H9 (cell line): ENCODE measurements at regions not wholly inside any gene's neighbourhood (a gene's known extent, or its start where the extent isn't known, plus 50 kb on each side); places are given as distances from the start of the nearest gene placed in this dataset.
"Not testable (repeated sequence)": the region's sequence is repeated elsewhere in the genome, so short reads cannot be mapped to it uniquely, and the experiment has no call there.

Experiments
- DNase-seq: peaks from one replicate; pipeline ENCODE4 v3.0.0-alpha.2; 2017
- H2AFZ ChIP-seq: one replicate; pipeline ENCODE4 v1.6.1; 2013; ENCODE audit warnings: mild to moderate bottlenecking, low read length, control low read depth, moderate library complexity
- H2AK5ac ChIP-seq: 2 replicates; pipeline ENCODE4 v1.6.1; 2013; ENCODE audit warnings: low read length, control low read depth, mixed read lengths; ENCODE audit not compliant: insufficient read length
- H2BK120ac ChIP-seq: one replicate; pipeline ENCODE4 v1.6.1; 2013; ENCODE audit warnings: low read depth, mild to moderate bottlenecking, low read length, control low read depth, inconsistent platforms; ENCODE audit not compliant: poor library complexity, severe bottlenecking
- H2BK12ac ChIP-seq: 2 replicates; pipeline ENCODE4 v1.6.1; 2013; ENCODE audit warnings: low read length, control low read depth, mixed read lengths, low read depth; ENCODE audit not compliant: insufficient read length
- H2BK15ac ChIP-seq: 2 replicates; pipeline ENCODE4 v1.6.1; 2013; ENCODE audit warnings: low read depth, low read length, control low read depth
- H2BK20ac ChIP-seq: one replicate; pipeline ENCODE4 v1.6.1; 2013; ENCODE audit warnings: low read depth, mild to moderate bottlenecking, low read length, control low read depth, inconsistent platforms; ENCODE audit not compliant: poor library complexity, severe bottlenecking
- H2BK5ac ChIP-seq: 2 replicates; pipeline ENCODE4 v1.6.1; 2013; ENCODE audit warnings: low read length, control low read depth, mixed read lengths; ENCODE audit not compliant: insufficient read length
- H3K14ac ChIP-seq: 2 replicates; pipeline ENCODE4 v1.6.1; 2013; ENCODE audit warnings: low read length, control low read depth; ENCODE audit not compliant: insufficient read depth
- H3K18ac ChIP-seq: 2 replicates; pipeline ENCODE4 v1.6.1; 2013; ENCODE audit warnings: low read depth, mild to moderate bottlenecking, mixed read lengths, low read length, control low read depth; ENCODE audit not compliant: insufficient read length
- H3K23ac ChIP-seq: 2 replicates; pipeline ENCODE4 v1.6.1; 2013; ENCODE audit warnings: low read length, control low read depth, mixed read lengths, low read depth; ENCODE audit not compliant: insufficient read length
- H3K23me2 ChIP-seq: 2 replicates; pipeline ENCODE4 v1.6.1; 2013; ENCODE audit warnings: low read depth, mild to moderate bottlenecking, mixed read lengths, low read length, control low read depth; ENCODE audit not compliant: insufficient read length, poor library complexity, severe bottlenecking
- H3K27ac ChIP-seq: 2 replicates; pipeline ENCODE4 v1.5.1; 2013; ENCODE audit warnings: low read length, control low read depth, mixed read lengths, low read depth; ENCODE audit not compliant: insufficient read length
- H3K27me3 ChIP-seq: 2 replicates; pipeline ENCODE4 v1.6.1; 2013; ENCODE audit warnings: low read length, control low read depth, inconsistent platforms; ENCODE audit not compliant: insufficient read depth
- H3K4ac ChIP-seq: 2 replicates; pipeline ENCODE4 v1.6.1; 2013; ENCODE audit warnings: low read depth, mild to moderate bottlenecking, control low read depth, inconsistent platforms, low read length, moderate library complexity
- H3K4me1 ChIP-seq: 2 replicates; pipeline ENCODE4 v1.6.1; 2013; ENCODE audit warnings: low read length, control low read depth, inconsistent platforms; ENCODE audit not compliant: insufficient read depth
- H3K4me2 ChIP-seq: 2 replicates; pipeline ENCODE4 v1.6.1; 2013; ENCODE audit warnings: low read length, control low read depth, mixed read lengths; ENCODE audit not compliant: insufficient read length, insufficient read depth
- H3K56ac ChIP-seq: 2 replicates; pipeline ENCODE4 v1.6.1; 2013; ENCODE audit warnings: low read depth, mild to moderate bottlenecking, mixed read lengths, low read length, control low read depth; ENCODE audit not compliant: insufficient read length
- H3K79me1 ChIP-seq: 2 replicates; pipeline ENCODE4 v1.6.1; 2013; ENCODE audit warnings: low read depth, mild to moderate bottlenecking, moderate library complexity, low read length, control low read depth, inconsistent platforms; ENCODE audit not compliant: insufficient read depth, poor library complexity, severe bottlenecking
- H3K79me2 ChIP-seq: 2 replicates; pipeline ENCODE4 v1.6.1; 2013; ENCODE audit warnings: low read length, control low read depth, inconsistent platforms; ENCODE audit not compliant: insufficient read depth
- H3K9ac ChIP-seq: 2 replicates; pipeline ENCODE4 v1.6.1; 2013; ENCODE audit warnings: low read length, control low read depth, mixed read lengths; ENCODE audit not compliant: insufficient read length; ENCODE audit errors: extremely low read depth
- H3K9me3 ChIP-seq: one replicate; pipeline ENCODE4 v1.6.1; 2013; ENCODE audit warnings: low read depth, low read length, inconsistent platforms; ENCODE audit not compliant: control insufficient read depth
- H3T11ph ChIP-seq: one replicate; pipeline ENCODE4 v1.6.1; 2013; ENCODE audit warnings: mild to moderate bottlenecking, low read length, control low read depth, inconsistent platforms
- H4K20me1 ChIP-seq: one replicate; pipeline ENCODE4 v1.6.1; 2013; ENCODE audit not compliant: control insufficient read depth, insufficient read length, insufficient read depth
- H4K5ac ChIP-seq: 2 replicates; pipeline ENCODE4 v1.6.1; 2013; ENCODE audit warnings: low read depth, mild to moderate bottlenecking, mixed read lengths, low read length, control low read depth; ENCODE audit not compliant: insufficient read length
- H4K8ac ChIP-seq: replicated peaks from 2 replicates; pipeline ENCODE4 v1.6.1; 2013; ENCODE audit warnings: low read length, control low read depth, mixed read lengths, low read depth; ENCODE audit not compliant: insufficient read length
- H4K91ac ChIP-seq: 2 replicates; pipeline ENCODE4 v1.6.1; 2013; ENCODE audit warnings: low read depth, mild to moderate bottlenecking, moderate library complexity, mixed read lengths, low read length, control low read depth; ENCODE audit not compliant: insufficient read length
- H3K27ac Mint-ChIP-seq, 3 experiments: 2 replicates in 2 of 3; 3 replicates in 1 of 3; pipeline ENCODE4 v1.8.0; 2020 to 2021; ENCODE audit warnings: mixed read lengths in 3 of 3, mild to moderate bottlenecking in 1 of 3, moderate library complexity in 1 of 3
- H3K27me3 Mint-ChIP-seq: 2 replicates; pipeline ENCODE4 v1.8.0; 2021; ENCODE audit warnings: low read depth, mild to moderate bottlenecking, moderate library complexity, mixed read lengths
- H3K36me3 Mint-ChIP-seq, 3 experiments: 2 replicates in 2 of 3; 3 replicates in 1 of 3; pipeline ENCODE4 v1.8.0; 2020 to 2021; ENCODE audit warnings: low read depth in 3 of 3, mixed read lengths in 3 of 3; ENCODE audit not compliant: insufficient read depth in 1 of 3
- H3K4me1 Mint-ChIP-seq, 2 experiments: 2 replicates each; pipeline ENCODE4 v1.8.0; 2020; ENCODE audit warnings: mixed read lengths in 2 of 2
- H3K4me3 Mint-ChIP-seq, 2 experiments: 2 replicates in 1 of 2; 3 replicates in 1 of 2; pipeline ENCODE4 v1.8.0; 2020 to 2021; ENCODE audit warnings: mild to moderate bottlenecking in 2 of 2, mixed read lengths in 2 of 2, moderate library complexity in 1 of 2
- H3K9me3 Mint-ChIP-seq, 2 experiments: 2 replicates in 1 of 2; 3 replicates in 1 of 2; pipeline ENCODE4 v1.8.0; 2020; ENCODE audit warnings: mild to moderate bottlenecking in 2 of 2, mixed read lengths in 2 of 2, moderate library complexity in 1 of 2
- WGBS: extraction: QIAGEN DNeasy Blood & Tissue Kit; methylation state at CpG from one replicate; pipeline ENCODE4 v1.1.7; 2013; ENCODE audit warnings: missing lambda C conversion rate, low lambda C conversion rate, mixed read lengths; ENCODE audit not compliant: insufficient read length; ENCODE audit errors: extremely low coverage; 5-methylcytosine and 5-hydroxymethylcytosine counted together
- TF ChIP-seq, protein P1 (sequence below): fragments of 200-600 bp; sonication (generic); conservative IDR thresholded peaks from 3 replicates; pipeline ENCODE4 v1.8.0; 2021; ENCODE audit warnings: antibody characterized with exemption, mild to moderate bottlenecking

DNA sequence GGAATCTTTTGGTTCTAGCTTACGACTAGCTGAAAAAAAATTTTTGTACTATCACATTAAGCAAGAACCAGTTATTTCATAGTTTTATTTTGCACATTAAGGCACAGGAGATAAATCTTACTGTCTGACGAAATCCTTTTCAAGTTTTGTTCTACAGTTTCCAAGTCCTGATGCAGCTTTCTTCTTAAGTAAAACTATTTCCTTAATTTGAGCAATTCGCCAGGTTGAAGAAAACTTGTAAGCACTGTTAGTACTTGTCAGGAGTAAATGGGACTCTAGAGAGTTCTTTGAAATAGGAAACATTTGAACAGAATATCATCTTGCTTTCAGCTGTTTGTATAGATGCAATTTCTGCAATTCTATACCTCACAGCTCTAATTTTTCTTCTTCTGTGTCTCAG is 318.8 kb upstream of the ELAVL2 start:
- no peaks in the 10 kb centered on the region for H4K20me1 ChIP-seq
- no peak for DNase-seq
- Mint-ChIP-seq H3K27me3 (no peaks in the 10 kb centered on the region), H3K9me3 (no peaks in the 10 kb centered on the region), H3K4me3 (no peak overlapping the region), H3K4me1 (0 out of 4 replicates have a peak, but pooled peaks cover 0 to 3% of the 10 kb centered on the region in 2 experiments), H3K27ac (no peak overlapping the region), H3K36me3 (no peaks in the 10 kb centered on the region)
- H2AK5ac ChIP-seq = no peak overlapping the region
- H3K9me3 ChIP-seq = no peaks in the 10 kb centered on the region
- no peak overlapping the region for H2BK5ac ChIP-seq
- no peak overlapping the region for H4K91ac ChIP-seq
- H3K56ac ChIP-seq = no peak overlapping the region
- no peak overlapping the region for H4K8ac ChIP-seq
- H2BK15ac ChIP-seq = no peak overlapping the region
- no peak overlapping the region for H3T11ph ChIP-seq
- no peak overlapping the region for H3K18ac ChIP-seq
- no peaks in the 10 kb centered on the region for H3K23me2 ChIP-seq
- no peaks in the 10 kb centered on the region for H3K27me3 ChIP-seq
- TF ChIP-seq, protein P1, sequence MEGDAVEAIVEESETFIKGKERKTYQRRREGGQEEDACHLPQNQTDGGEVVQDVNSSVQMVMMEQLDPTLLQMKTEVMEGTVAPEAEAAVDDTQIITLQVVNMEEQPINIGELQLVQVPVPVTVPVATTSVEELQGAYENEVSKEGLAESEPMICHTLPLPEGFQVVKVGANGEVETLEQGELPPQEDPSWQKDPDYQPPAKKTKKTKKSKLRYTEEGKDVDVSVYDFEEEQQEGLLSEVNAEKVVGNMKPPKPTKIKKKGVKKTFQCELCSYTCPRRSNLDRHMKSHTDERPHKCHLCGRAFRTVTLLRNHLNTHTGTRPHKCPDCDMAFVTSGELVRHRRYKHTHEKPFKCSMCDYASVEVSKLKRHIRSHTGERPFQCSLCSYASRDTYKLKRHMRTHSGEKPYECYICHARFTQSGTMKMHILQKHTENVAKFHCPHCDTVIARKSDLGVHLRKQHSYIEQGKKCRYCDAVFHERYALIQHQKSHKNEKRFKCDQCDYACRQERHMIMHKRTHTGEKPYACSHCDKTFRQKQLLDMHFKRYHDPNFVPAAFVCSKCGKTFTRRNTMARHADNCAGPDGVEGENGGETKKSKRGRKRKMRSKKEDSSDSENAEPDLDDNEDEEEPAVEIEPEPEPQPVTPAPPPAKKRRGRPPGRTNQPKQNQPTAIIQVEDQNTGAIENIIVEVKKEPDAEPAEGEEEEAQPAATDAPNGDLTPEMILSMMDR = no peak
- H3K4me1 ChIP-seq = peaks cover 4% of the 10 kb centered on the region; the same call in 1 of the 2 replicates
- H3K23ac ChIP-seq = no peak overlapping the region
- no peak overlapping the region for H3K27ac ChIP-seq
- H3K4ac ChIP-seq = no peak overlapping the region
- no CpG with 5 or more reads among the region's 3 CpGs for WGBS
- no peak overlapping the region for H2BK20ac ChIP-seq
- no peak overlapping the region for H2AFZ ChIP-seq
- H4K5ac ChIP-seq = no peak overlapping the region
- H3K9ac ChIP-seq = no peak overlapping the region
- H3K14ac ChIP-seq = no peak overlapping the region
- no peaks in the 10 kb centered on the region for H3K79me2 ChIP-seq
- H2BK12ac ChIP-seq = no peak overlapping the region
- no peaks in the 10 kb centered on the region for H3K79me1 ChIP-seq
- no peak overlapping the region for H3K4me2 ChIP-seq
- no peak overlapping the region for H2BK120ac ChIP-seq

DNA sequence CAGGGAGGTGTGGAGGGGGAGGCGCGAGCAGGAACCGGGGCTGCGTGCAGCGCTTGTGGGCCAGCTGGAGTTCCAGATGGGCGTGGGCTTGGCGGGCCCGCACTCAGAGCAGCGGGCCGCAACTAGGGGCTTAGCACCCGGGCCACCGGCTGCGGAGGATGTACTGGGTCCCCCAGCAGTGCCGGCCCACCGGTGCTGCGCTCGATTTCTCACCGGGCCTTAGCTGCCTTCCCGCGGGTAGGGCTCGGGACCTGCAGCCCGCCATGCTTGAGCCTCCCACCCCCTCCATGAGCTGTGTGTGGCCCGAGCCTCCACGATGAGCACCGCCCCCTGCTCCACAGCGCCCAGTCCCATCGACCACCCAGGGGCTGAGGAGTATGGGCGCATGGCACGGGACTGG is 309.0 kb upstream of the ELAVL2 start:
- H3K4me1 Mint-ChIP-seq, H3K27ac Mint-ChIP-seq, DNase-seq, H3K18ac ChIP-seq, H3K23me2 ChIP-seq, H3K9ac ChIP-seq, H3K56ac ChIP-seq, H3K4me1 ChIP-seq, H3K9me3 Mint-ChIP-seq, H4K8ac ChIP-seq, H2AK5ac ChIP-seq, H2BK20ac ChIP-seq, H3K79me2 ChIP-seq, H3K36me3 Mint-ChIP-seq, H3K27ac ChIP-seq, H2BK15ac ChIP-seq, H3K4me3 Mint-ChIP-seq, H3K4me2 ChIP-seq, H3K9me3 ChIP-seq, H3K4ac ChIP-seq, H2BK5ac ChIP-seq, H3T11ph ChIP-seq, H4K20me1 ChIP-seq, H2AFZ ChIP-seq, H2BK12ac ChIP-seq, H2BK120ac ChIP-seq, H3K27me3 Mint-ChIP-seq, H4K91ac ChIP-seq, H3K23ac ChIP-seq, H3K14ac ChIP-seq, H3K79me1 ChIP-seq, H3K27me3 ChIP-seq, H4K5ac ChIP-seq: not testable (repeated sequence)
- no CpG with 5 or more reads among the region's 29 CpGs for WGBS
